ENCODE measurements at regions not wholly inside any gene's neighbourhood (a gene's known extent, or its start where the extent isn't known, plus 50 kb on each side); places are given as distances from the start of the nearest gene placed in this dataset.

DNA sequence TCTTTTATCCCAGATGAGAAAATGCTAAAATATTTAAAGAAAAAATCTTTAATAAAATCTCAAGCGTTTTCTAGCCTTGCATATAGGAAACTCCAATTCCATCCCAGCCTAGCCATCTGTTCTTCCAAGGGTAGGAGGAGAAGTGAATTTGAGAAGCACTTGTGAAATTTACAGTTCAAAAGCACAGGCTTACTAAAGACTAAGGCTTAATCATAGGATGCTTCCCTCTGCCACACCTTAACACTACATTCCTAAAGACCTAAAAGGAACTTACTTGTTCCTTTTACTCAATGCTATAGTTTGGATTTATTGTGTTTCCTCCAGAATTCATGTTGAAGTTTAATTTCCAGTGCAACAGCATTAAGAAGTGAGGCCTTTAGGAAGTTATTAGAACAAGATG, 764.8 kb upstream of the CADM2 start:
- no peaks in the 10 kb centered on the region for H3K4me1 ChIP-seq (ENCODE audit: insufficient read depth, low read length, poor library complexity, severe bottlenecking)
- no peaks in the 10 kb centered on the region for H3K79me2 ChIP-seq (ENCODE audit: insufficient read depth, low read depth, low read length)
- DNase-seq (ENCODE audit: low spot score), result no peak
- intact Hi-C loops (cut with micrococcal nuclease; ENCODE audit: unreplicated experiment), result no loop called here
- H3K9me2 ChIP-seq (ENCODE audit: insufficient read depth, low read length), result no peaks in the 10 kb centered on the region
- H3K36me3 ChIP-seq (ENCODE audit: insufficient read depth, low read length), result no peaks in the 10 kb centered on the region
- no peaks in the 10 kb centered on the region for H3K9me3 ChIP-seq (ENCODE audit: low read length)
- H3K27ac ChIP-seq (ENCODE audit: low read depth, low read length, poor library complexity, severe bottlenecking), result no peak overlapping the region
- no peaks in the 10 kb centered on the region for H4K20me1 ChIP-seq (ENCODE audit: insufficient read depth, low read length)
- POLR2A ChIA-PET, result no interaction called here
- CTCF ChIA-PET (ENCODE audit: unreplicated experiment), result no interaction called here
- TF ChIP-seq, protein P1, sequence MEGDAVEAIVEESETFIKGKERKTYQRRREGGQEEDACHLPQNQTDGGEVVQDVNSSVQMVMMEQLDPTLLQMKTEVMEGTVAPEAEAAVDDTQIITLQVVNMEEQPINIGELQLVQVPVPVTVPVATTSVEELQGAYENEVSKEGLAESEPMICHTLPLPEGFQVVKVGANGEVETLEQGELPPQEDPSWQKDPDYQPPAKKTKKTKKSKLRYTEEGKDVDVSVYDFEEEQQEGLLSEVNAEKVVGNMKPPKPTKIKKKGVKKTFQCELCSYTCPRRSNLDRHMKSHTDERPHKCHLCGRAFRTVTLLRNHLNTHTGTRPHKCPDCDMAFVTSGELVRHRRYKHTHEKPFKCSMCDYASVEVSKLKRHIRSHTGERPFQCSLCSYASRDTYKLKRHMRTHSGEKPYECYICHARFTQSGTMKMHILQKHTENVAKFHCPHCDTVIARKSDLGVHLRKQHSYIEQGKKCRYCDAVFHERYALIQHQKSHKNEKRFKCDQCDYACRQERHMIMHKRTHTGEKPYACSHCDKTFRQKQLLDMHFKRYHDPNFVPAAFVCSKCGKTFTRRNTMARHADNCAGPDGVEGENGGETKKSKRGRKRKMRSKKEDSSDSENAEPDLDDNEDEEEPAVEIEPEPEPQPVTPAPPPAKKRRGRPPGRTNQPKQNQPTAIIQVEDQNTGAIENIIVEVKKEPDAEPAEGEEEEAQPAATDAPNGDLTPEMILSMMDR (conservative IDR thresholded peaks at IDR 0.05; ENCODE audit: low read length), result no peak
- TF ChIP-seq EZH2phosphoT487 (IDR thresholded peaks at IDR 0.05; ENCODE audit: borderline replicate concordance, low read depth, low read length), result no peak
- H2AFZ ChIP-seq (ENCODE audit: low read length), result no peak overlapping the region
- H3K4me2 ChIP-seq (ENCODE audit: low read length), result no peak overlapping the region
- H3K4me3 ChIP-seq (ENCODE audit: low read depth, low read length, poor library complexity, severe bottlenecking), result no peak overlapping the region
- no TSS peak for BruUV-seq (replicated peaks)

DNA sequence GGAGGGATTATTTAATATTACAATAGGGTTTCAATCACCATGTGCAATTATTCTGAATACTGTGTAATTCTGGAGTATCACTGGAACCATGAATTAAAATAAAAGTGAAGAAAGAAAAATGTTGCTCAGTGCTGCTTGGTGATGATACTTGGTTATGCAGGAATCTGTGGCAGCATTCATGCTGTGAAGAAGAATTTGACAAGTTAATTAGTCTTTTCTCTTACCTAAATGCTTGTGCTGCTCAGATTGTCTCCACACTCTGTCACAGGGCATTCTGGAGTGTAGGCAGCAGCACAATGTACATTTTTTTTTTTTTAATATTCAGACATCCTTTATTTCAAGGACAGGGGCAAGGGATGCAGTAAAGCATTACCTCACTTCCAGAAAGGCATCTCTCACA, 749.3 kb upstream of the CADM2 start:
- no TSS peak for BruUV-seq (replicated peaks)
- Histone ChIP-seq H3K9me2 (ENCODE audit: insufficient read depth, low read length) (no peaks in the 10 kb centered on the region), H3K36me3 (ENCODE audit: insufficient read depth, low read length) (no peaks in the 10 kb centered on the region), H3K9me3 (ENCODE audit: low read length) (no peaks in the 10 kb centered on the region), H2AFZ (ENCODE audit: low read length) (no peak overlapping the region), H4K20me1 (ENCODE audit: insufficient read depth, low read length) (no peaks in the 10 kb centered on the region), H3K27ac (ENCODE audit: low read depth, low read length, poor library complexity, severe bottlenecking) (no peak overlapping the region), H3K4me2 (ENCODE audit: low read length) (no peak overlapping the region), H3K79me2 (ENCODE audit: insufficient read depth, low read depth, low read length) (no peaks in the 10 kb centered on the region), H3K4me1 (ENCODE audit: insufficient read depth, low read length, poor library complexity, severe bottlenecking) (no peaks in the 10 kb centered on the region), H3K4me3 (ENCODE audit: low read depth, low read length, poor library complexity, severe bottlenecking) (no peak overlapping the region)
- DNase-seq (ENCODE audit: low spot score), result no peak
- CTCF ChIA-PET (ENCODE audit: unreplicated experiment), result no interaction called here
- intact Hi-C loops (cut with micrococcal nuclease; ENCODE audit: unreplicated experiment), result no loop called here
- POLR2A ChIA-PET, result no interaction called here
- TF ChIP-seq EZH2phosphoT487 (IDR thresholded peaks at IDR 0.05; ENCODE audit: borderline replicate concordance, low read depth, low read length), result no peak
- TF ChIP-seq, protein P1 (conservative IDR thresholded peaks at IDR 0.05; ENCODE audit: low read length), result no peak

DNA sequence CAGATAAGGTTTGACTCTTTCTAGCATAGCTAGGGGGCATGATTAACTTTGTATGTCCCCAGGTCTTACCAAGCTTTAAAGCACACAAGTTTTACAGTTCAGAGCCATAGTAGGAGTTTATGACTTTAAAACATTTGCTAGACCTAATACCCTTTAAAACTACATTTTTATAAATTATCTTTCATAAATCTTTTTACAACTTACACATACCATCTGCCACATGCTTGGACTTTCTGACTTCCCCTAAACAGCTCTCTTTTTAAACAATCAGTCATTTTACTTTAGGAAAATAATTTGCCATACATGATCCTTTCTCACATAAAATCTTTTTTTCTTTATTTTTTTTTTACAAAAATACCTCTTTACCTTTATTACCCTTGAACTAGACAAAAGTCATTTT, 735.3 kb upstream of the CADM2 start:
- DNase-seq (ENCODE audit: low spot score), result peak; percentile 6
- intact Hi-C loops (cut with micrococcal nuclease; ENCODE audit: unreplicated experiment), result no loop called here

More for the DNA sequence above, 735.3 kb upstream of the CADM2 start:
- H3K9me2 ChIP-seq (ENCODE audit: insufficient read depth, low read length), result no peaks in the 10 kb centered on the region
- H3K27ac ChIP-seq (ENCODE audit: low read depth, low read length, poor library complexity, severe bottlenecking), result no peak overlapping the region
- H3K4me3 ChIP-seq (ENCODE audit: low read depth, low read length, poor library complexity, severe bottlenecking), result no peak overlapping the region
- no peaks in the 10 kb centered on the region for H3K36me3 ChIP-seq (ENCODE audit: insufficient read depth, low read length)
- POLR2A ChIA-PET, result no interaction called here
- H4K20me1 ChIP-seq (ENCODE audit: insufficient read depth, low read length), result no peaks in the 10 kb centered on the region
- CTCF ChIA-PET (ENCODE audit: unreplicated experiment), result no interaction called here
- TF ChIP-seq EZH2phosphoT487 (IDR thresholded peaks at IDR 0.05; ENCODE audit: borderline replicate concordance, low read depth, low read length), result no peak
- TF ChIP-seq, protein P1 (conservative IDR thresholded peaks at IDR 0.05; ENCODE audit: low read length), result no peak
- no TSS peak for BruUV-seq (replicated peaks)
- no peak overlapping the region for H2AFZ ChIP-seq (ENCODE audit: low read length)
- no peaks in the 10 kb centered on the region for H3K79me2 ChIP-seq (ENCODE audit: insufficient read depth, low read depth, low read length)
- H3K4me1 ChIP-seq (ENCODE audit: insufficient read depth, low read length, poor library complexity, severe bottlenecking), result no peaks in the 10 kb centered on the region
- no peak overlapping the region for H3K4me2 ChIP-seq (ENCODE audit: low read length)
- 0 out of 2 replicates have a peak, but pooled peaks cover 25% of the 10 kb centered on the region for H3K9me3 ChIP-seq (ENCODE audit: low read length)

Data from OCI-LY7 (cell line).